CD4-positive, CD25-positive, alpha-beta regulatory T cell (primary cell): ENCODE measurements at regions not wholly inside any gene's neighbourhood (a gene's known extent, or its start where the extent isn't known, plus 50 kb on each side); places are given as distances from the start of the nearest gene placed in this dataset.

ENCODE experiments used
- ATAC-seq, 2 donors: fragments of 150-1000 bp; cut with Tn5 transposase; one replicate each; pipeline ENCODE4 v1.10.0; 2021; ENCODE audit warnings: low read depth in 2 of 2, moderate number of reproducible peaks in 2 of 2, moderate library complexity in 1 of 2
- DNase-seq, 3 donors: peaks; one replicate each; pipeline versions ENCODE4 v3.0.0 to v3.0.0-alpha.2; 2012 to 2022; ENCODE audit warnings: mixed read lengths in 1 of 3
- H3K27ac ChIP-seq: one replicate; pipeline ENCODE4 v1.7.0; 2013; ENCODE audit warnings: mild to moderate bottlenecking, low read length; ENCODE audit not compliant: insufficient read depth, poor library complexity, severe bottlenecking
- H3K27me3 ChIP-seq: one replicate; pipeline ENCODE4 v1.7.0; 2013; ENCODE audit warnings: low read length; ENCODE audit not compliant: control insufficient read depth, insufficient read depth
- H3K36me3 ChIP-seq: one replicate; pipeline ENCODE4 v1.7.0; 2013; ENCODE audit warnings: mild to moderate bottlenecking, low read length, moderate library complexity; ENCODE audit not compliant: control insufficient read depth, insufficient read depth
- H3K4me1 ChIP-seq: 2 replicates; pipeline ENCODE4 v1.7.0; 2013; ENCODE audit warnings: mild to moderate bottlenecking, low read length; ENCODE audit not compliant: insufficient read depth, control insufficient read depth, poor library complexity, severe bottlenecking
- H3K4me3 ChIP-seq: one replicate; pipeline ENCODE4 v1.7.0; 2013; ENCODE audit warnings: low read depth, mild to moderate bottlenecking, low read length, moderate library complexity
- H3K9me3 ChIP-seq, 2 experiments: 1 replicate in 1 of 2; 2 replicates in 1 of 2; pipeline ENCODE4 v1.7.0; 2013; ENCODE audit warnings: low read length in 2 of 2, mild to moderate bottlenecking in 1 of 2, moderate library complexity in 1 of 2; ENCODE audit not compliant: control insufficient read depth in 2 of 2
- H3K27ac Mint-ChIP-seq, 3 donors: one replicate each; pipeline ENCODE4 v1.8.0; 2020 to 2022; ENCODE audit warnings: mild to moderate bottlenecking in 3 of 3, mixed read lengths in 3 of 3, moderate library complexity in 2 of 3
- H3K27me3 Mint-ChIP-seq: one replicate; pipeline ENCODE4 v1.8.0; 2022; ENCODE audit warnings: mild to moderate bottlenecking, mixed read lengths
- H3K36me3 Mint-ChIP-seq: one replicate; pipeline ENCODE4 v1.8.0; 2020; ENCODE audit warnings: mixed read lengths
- H3K4me1 Mint-ChIP-seq, 4 donors: one replicate each; pipeline ENCODE4 v1.8.0; 2020 to 2022; ENCODE audit warnings: mixed read lengths in 4 of 4, mild to moderate bottlenecking in 1 of 4
- H3K4me3 Mint-ChIP-seq, 4 donors: one replicate each; pipeline ENCODE4 v1.8.0; 2020 to 2022; ENCODE audit warnings: mild to moderate bottlenecking in 4 of 4, mixed read lengths in 4 of 4, moderate library complexity in 3 of 4
- H3K9me3 Mint-ChIP-seq, 7 donors: one replicate each; pipeline ENCODE4 v1.8.0; 2020 to 2022; ENCODE audit warnings: mixed read lengths in 7 of 7, mild to moderate bottlenecking in 3 of 7, moderate library complexity in 2 of 7

DNA sequence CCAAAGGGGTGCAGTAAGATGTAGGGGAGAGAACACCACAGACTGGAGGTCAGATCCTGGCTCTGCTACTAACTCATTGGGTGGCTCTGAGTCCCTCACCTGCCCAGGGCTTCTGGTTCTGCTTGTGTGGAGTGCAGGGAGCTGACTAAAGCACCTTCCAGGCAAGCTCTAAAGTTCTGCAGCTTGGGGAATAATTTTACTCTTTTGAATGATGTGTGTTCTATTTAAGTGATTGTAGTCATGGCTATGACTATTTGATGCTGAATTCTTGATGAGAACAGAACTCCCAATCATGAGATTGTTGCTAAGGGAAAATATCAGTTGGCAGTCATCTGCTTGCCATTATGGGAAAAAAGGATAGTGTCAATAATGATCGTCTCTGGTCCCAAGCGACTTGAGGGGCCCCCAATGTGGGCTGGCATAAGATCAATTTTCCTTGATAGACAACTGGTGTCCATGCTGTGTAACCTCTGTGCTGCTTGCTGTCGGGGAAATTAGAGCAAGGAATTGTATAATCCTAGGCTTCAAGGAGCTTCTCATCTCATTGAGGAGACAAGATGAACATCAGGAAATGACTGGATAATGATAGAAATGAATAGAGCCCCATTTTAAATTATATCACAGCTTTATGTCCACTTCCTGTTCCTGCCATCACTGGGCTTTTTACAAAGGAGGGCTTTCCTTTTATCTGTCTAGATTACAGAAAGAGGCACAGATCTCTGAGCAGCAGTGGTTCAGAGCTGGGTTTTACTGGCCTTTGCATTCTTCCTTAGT is 131.7 kb downstream of the SLC4A3 start:
- Mint-ChIP-seq H3K27ac (peak overlapping the region in 1 of 3 donors; percentile 6), H3K9me3 (peaks cover 0 to 9% (median 4%) of the 10 kb centered on the region in 7 donors), H3K27me3 (no peaks in the 10 kb centered on the region), H3K4me1 (no peaks in the 10 kb centered on the region), H3K4me3 (no peak overlapping the region), H3K36me3 (no peaks in the 10 kb centered on the region)
- no peak overlapping the region for H3K27ac ChIP-seq
- no peaks in the 10 kb centered on the region for H3K27me3 ChIP-seq
- no peaks in the 10 kb centered on the region for H3K4me1 ChIP-seq
- no peak overlapping the region for H3K4me3 ChIP-seq
- DNase-seq (no peak), ATAC-seq (no peak)
- no peaks in the 10 kb centered on the region for H3K36me3 ChIP-seq
- H3K9me3 ChIP-seq, result no peaks in the 10 kb centered on the region

DNA sequence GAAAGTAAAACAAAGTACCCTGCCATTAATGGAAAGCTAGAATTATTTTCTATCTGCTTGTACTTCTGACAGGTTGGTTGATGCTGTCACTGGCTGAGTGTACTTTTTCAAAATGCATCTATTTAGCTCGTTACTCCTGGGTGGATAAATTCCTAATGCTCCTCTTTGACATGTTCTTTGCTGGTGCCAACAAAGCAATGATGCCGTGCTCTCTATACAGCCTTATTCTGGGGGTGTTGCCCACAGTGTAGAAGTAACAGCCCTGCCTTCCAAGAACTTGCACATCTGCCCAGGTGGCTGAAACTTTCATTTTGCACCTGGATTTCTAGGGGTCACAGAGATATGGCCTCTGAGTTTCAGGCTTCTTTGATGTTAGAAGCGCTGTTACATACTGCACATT is 132.4 kb downstream of the SLC4A3 start:
- ATAC-seq (no peak), DNase-seq (no peak)
- Histone ChIP-seq H3K4me3 (no peak overlapping the region), H3K36me3 (no peaks in the 10 kb centered on the region), H3K9me3 (no peaks in the 10 kb centered on the region), H3K4me1 (no peaks in the 10 kb centered on the region), H3K27me3 (no peaks in the 10 kb centered on the region), H3K27ac (no peak overlapping the region)
- Mint-ChIP-seq H3K27ac (no peak overlapping the region), H3K4me3 (no peak overlapping the region), H3K27me3 (no peaks in the 10 kb centered on the region), H3K9me3 (peaks cover 0 to 6% (median 4%) of the 10 kb centered on the region in 7 donors), H3K4me1 (no peaks in the 10 kb centered on the region), H3K36me3 (no peaks in the 10 kb centered on the region)

DNA sequence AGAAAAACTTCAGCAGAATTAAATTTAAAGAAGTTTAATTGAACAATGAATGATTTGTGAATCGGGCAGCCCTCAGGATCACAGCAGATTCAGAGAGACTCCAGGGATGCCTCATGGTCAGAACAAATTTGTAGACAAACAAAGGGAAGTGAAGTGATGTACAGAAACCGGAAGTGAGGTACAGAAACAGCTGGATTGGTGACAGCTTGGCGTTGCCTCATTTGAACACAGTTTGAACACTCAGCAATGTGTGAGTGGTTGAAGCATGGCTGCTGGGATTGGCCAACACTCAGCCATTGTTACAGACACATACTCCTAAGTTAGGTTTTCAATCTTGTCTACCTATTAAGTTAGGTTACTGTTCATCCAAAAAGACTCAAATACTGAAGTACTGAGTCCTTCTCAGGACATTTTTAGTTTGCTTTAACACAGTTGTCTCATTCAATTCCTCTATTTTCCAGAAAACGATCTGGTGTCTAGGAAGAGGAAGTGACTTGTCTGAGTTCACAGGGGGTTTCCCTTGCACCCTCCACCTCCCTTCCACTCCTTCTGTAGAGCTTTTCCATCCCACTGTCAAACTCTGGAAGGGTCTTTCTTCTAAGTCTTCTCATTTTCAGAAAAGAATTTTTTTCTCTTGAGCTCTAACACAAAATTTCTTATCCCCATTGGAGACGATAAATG is 137.9 kb downstream of the SLC4A3 start:
- Histone ChIP-seq H3K4me1 (no peaks in the 10 kb centered on the region), H3K27ac (no peak overlapping the region), H3K4me3 (no peak overlapping the region), H3K9me3 (no peaks in the 10 kb centered on the region), H3K36me3 (no peaks in the 10 kb centered on the region), H3K27me3 (no peaks in the 10 kb centered on the region)
- DNase-seq, result no peak
- Mint-ChIP-seq H3K4me3 (no peak overlapping the region), H3K36me3 (no peaks in the 10 kb centered on the region), H3K4me1 (no peaks in the 10 kb centered on the region), H3K27ac (no peak overlapping the region), H3K9me3 (peaks cover 0 to 5% (median 3%) of the 10 kb centered on the region in 7 donors), H3K27me3 (no peaks in the 10 kb centered on the region)
- ATAC-seq, result no peak

DNA sequence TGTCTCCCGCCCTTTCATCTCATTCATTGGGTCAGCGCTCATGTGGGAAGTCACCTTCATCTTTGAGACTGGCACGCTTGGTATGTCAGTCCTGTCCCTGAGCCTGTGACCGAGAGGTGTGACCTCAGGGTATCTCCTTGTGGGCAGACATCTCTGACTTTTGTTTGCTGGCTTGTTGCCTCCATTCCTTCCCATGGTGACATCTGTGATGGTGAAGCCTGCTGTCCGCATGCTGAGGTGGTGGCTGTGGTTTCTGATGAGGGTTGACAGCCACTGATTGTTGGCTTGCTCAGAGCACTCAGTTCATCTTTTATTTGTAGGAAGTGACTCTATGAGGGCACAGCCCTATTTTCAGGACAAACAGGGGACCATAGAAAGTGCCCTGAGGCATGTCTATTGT is 139.2 kb downstream of the SLC4A3 start:
- Mint-ChIP-seq H3K9me3 (peaks cover 0 to 5% (median 0%) of the 10 kb centered on the region in 7 donors), H3K27me3 (no peaks in the 10 kb centered on the region), H3K27ac (no peak overlapping the region), H3K4me3 (no peak overlapping the region), H3K4me1 (no peaks in the 10 kb centered on the region), H3K36me3 (no peaks in the 10 kb centered on the region)
- Histone ChIP-seq H3K36me3 (no peaks in the 10 kb centered on the region), H3K4me1 (no peaks in the 10 kb centered on the region), H3K9me3 (no peaks in the 10 kb centered on the region), H3K4me3 (no peak overlapping the region), H3K27me3 (no peaks in the 10 kb centered on the region), H3K27ac (no peak overlapping the region)
- ATAC-seq, result no peak
- no peak for DNase-seq

DNA sequence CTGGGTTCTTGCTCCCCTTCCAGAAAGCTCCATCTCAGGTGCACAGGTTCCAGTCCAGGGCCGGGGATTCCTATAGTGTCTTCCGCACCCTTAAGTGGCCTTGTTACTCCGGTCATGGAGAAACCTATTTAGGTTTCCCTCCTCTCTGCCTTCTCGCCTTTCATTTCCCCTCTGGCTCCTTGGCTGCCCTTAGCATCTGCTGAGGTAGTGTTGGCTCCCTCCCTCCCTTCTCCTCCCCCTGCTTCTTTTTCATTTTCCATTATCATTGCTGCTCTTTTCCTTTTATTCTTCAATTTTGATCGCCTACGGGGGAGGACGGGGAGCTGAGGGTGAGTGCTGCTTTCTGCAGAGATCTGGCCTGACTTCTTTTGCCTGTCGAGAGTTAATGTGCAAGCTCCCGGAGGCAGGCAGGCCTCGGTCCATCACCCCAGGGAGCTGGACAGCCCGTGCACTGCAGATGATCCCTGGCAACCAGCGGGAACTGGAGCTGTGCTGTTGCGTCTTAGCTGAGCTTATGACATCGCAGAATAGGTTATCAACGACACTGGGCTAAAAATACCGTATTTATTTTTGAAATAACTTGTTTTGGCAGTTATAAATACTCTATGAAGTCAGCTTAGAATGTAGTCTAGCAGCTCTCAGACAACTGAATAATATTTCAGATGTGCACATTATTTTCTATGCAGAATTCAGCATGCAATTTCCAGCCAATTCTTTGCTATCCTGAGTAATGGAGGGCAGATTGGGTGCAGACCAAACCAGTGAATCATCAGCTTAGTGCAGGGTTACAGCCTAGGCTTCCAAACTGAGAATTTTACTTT is 141.9 kb downstream of the SLC4A3 start:
- Histone ChIP-seq H3K27me3 (no peaks in the 10 kb centered on the region), H3K4me1 (no peaks in the 10 kb centered on the region), H3K27ac (no peak overlapping the region), H3K36me3 (no peaks in the 10 kb centered on the region), H3K4me3 (no peak overlapping the region), H3K9me3 (no peaks in the 10 kb centered on the region)
- Mint-ChIP-seq H3K27ac (no peak overlapping the region), H3K4me3 (no peak overlapping the region), H3K36me3 (no peaks in the 10 kb centered on the region), H3K9me3 (peaks cover 0 to 5% (median 0%) of the 10 kb centered on the region in 7 donors), H3K27me3 (no peaks in the 10 kb centered on the region), H3K4me1 (no peaks in the 10 kb centered on the region)
- no peak for ATAC-seq
- DNase-seq, result no peak

- Histone ChIP-seq H3K27ac (no peak overlapping the region), H3K4me3 (no peak overlapping the region), H3K27me3 (no peaks in the 10 kb centered on the region), H3K4me1 (no peaks in the 10 kb centered on the region), H3K9me3 (no peaks in the 10 kb centered on the region), H3K36me3 (no peaks in the 10 kb centered on the region)
- DNase-seq (no peak), ATAC-seq (no peak)
- Mint-ChIP-seq H3K4me3 (no peak overlapping the region), H3K9me3 (peaks cover 0 to 6% (median 0%) of the 10 kb centered on the region in 7 donors), H3K4me1 (no peaks in the 10 kb centered on the region), H3K27ac (no peak overlapping the region), H3K36me3 (no peaks in the 10 kb centered on the region), H3K27me3 (no peaks in the 10 kb centered on the region)
Observed at GRCh38 chr2:219772103-219772635, 144.7 kb downstream of the SLC4A3 start.

GRCh38 chr2:219772697-219773096 is 145.3 kb downstream of the SLC4A3 start:
- no peaks in the 10 kb centered on the region for H3K27me3 ChIP-seq
- no peak for DNase-seq

More at GRCh38 chr2:219772697-219773096, 145.3 kb downstream of the SLC4A3 start:
- Mint-ChIP-seq H3K9me3 (peaks cover 0 to 6% (median 0%) of the 10 kb centered on the region in 7 donors), H3K27ac (no peak overlapping the region), H3K36me3 (no peaks in the 10 kb centered on the region), H3K27me3 (no peaks in the 10 kb centered on the region), H3K4me3 (no peak overlapping the region), H3K4me1 (no peaks in the 10 kb centered on the region)
- Histone ChIP-seq H3K27ac (no peak overlapping the region), H3K4me1 (no peaks in the 10 kb centered on the region), H3K9me3 (no peaks in the 10 kb centered on the region), H3K36me3 (no peaks in the 10 kb centered on the region), H3K4me3 (no peak overlapping the region)
- ATAC-seq, result no peak
